Transverse colon (tissue), 4 donors: ENCODE measurements at regions not wholly inside any gene's neighbourhood (a gene's known extent, or its start where the extent isn't known, plus 50 kb on each side); places are given as distances from the start of the nearest gene placed in this dataset.

Experiments
- EP300 ChIP-seq: sonication (generic); formaldehyde crosslinking; IDR thresholded peaks from one replicate; pipeline ENCODE4 v1.6.1; 2017; ENCODE audit warnings: antibody characterized with exemption, low read depth
- POLR2A ChIP-seq: fragments of 450-650 bp; IDR thresholded peaks from one replicate; pipeline ENCODE4 v1.6.1; 2016; ENCODE audit warnings: antibody characterized with exemption, mild to moderate bottlenecking, moderate library complexity
- POLR2AphosphoS5 ChIP-seq, 3 donors: sonication (generic); formaldehyde crosslinking; IDR thresholded peaks; one replicate each; pipeline ENCODE4 v1.6.1; 2016; ENCODE audit warnings: antibody characterized with exemption in 3 of 3
- TF ChIP-seq, protein P1 (sequence below), 5 experiments: fragments of 200-600 bp in 3 of 5; fragments of 450-650 bp in 2 of 5; sonication (generic) in 3 of 5; IDR thresholded peaks; 1 replicate in 2 of 5; 2 replicates in 3 of 5; pipeline ENCODE4 v1.5.1; 2016 to 2017; ENCODE audit warnings: antibody characterized with exemption in 5 of 5, inconsistent platforms in 3 of 5, mild to moderate bottlenecking in 2 of 5, moderate library complexity in 1 of 5

DNA sequence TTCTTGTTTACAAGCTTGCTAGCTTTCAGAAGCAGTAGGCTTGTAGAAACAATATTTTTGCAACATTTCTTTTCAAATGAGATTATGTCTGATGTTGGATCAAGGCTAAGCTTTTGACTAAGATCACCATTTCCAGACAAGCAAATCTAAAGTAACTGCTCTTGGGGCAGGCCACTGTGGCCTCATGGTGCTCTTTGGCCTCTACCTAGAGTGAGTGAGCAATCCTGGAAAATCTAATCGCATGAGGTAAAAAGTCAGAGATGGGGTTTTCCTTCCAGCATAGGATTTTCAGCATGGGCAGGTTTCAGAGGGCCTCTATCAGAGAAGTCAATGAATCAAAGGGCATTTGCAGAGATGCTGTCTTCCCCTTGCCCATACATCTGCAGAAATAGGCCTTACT is 331.9 kb downstream of the OMA1 start:
- TF ChIP-seq, protein P1, sequence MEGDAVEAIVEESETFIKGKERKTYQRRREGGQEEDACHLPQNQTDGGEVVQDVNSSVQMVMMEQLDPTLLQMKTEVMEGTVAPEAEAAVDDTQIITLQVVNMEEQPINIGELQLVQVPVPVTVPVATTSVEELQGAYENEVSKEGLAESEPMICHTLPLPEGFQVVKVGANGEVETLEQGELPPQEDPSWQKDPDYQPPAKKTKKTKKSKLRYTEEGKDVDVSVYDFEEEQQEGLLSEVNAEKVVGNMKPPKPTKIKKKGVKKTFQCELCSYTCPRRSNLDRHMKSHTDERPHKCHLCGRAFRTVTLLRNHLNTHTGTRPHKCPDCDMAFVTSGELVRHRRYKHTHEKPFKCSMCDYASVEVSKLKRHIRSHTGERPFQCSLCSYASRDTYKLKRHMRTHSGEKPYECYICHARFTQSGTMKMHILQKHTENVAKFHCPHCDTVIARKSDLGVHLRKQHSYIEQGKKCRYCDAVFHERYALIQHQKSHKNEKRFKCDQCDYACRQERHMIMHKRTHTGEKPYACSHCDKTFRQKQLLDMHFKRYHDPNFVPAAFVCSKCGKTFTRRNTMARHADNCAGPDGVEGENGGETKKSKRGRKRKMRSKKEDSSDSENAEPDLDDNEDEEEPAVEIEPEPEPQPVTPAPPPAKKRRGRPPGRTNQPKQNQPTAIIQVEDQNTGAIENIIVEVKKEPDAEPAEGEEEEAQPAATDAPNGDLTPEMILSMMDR (IDR thresholded peaks at IDR 0.05), result no peak
- TF ChIP-seq POLR2AphosphoS5 (IDR thresholded peaks at IDR 0.05) (no peak), POLR2A (no peak), EP300 (no peak)
